ENCODE measurements at regions not wholly inside any gene's neighbourhood (a gene's known extent, or its start where the extent isn't known, plus 50 kb on each side); places are given as distances from the start of the nearest gene placed in this dataset.

- TF ChIP-seq FOSL2 (IDR thresholded peaks at IDR 0.05): no peak
- no peak for TF ChIP-seq FOSL2 (CRISPR knock-in tag; IDR thresholded peaks at IDR 0.05)
- no peak for TF ChIP-seq HDAC2 (IDR thresholded peaks at IDR 0.05)
- TF ChIP-seq KDM1A (IDR thresholded peaks at IDR 0.05; ENCODE audit: low read depth): no peak
These were observed 1457.2 kb upstream of the PCDH7 start (continued) for GRCh38 chr4:29262986-29263385.

- FAIRE-seq: no peak
- Histone ChIP-seq H3K4me1 (no peaks in the 10 kb centered on the region), H3K9me3 (no peaks in the 10 kb centered on the region), H3K27ac (no peak overlapping the region), H3K4me3 (no peak overlapping the region), H3K4me2 (no peak overlapping the region)
- 3% methylated on average over 1 of the region's 1 CpG for WGBS (ENCODE audit: missing lambda C conversion rate)
- ChIA-PET CTCF (no interaction called here), POLR2A (no interaction called here)
- ATAC-seq: no peak
- TF ChIP-seq SREBF2 (IDR thresholded peaks at IDR 0.05) (no peak), RCOR1 (IDR thresholded peaks at IDR 0.05; ENCODE audit: low read depth, low read length) (no peak), HDAC2 (IDR thresholded peaks at IDR 0.05) (no peak), PHF8 (IDR thresholded peaks at IDR 0.05; ENCODE audit: borderline replicate concordance, low read depth) (no peak)
- DNase-seq (ENCODE audit: low read depth in 1 of 2, low spot score in 1 of 2): no peak
These were observed 1444.0 kb upstream of the PCDH7 start for GRCh38 chr4:29276150-29276549.

GRCh38 chr4:29277381-29277780 is 1442.8 kb upstream of the PCDH7 start:
- Histone ChIP-seq H3K4me1 (no peaks in the 10 kb centered on the region), H3K27ac (no peak overlapping the region), H3K4me3 (no peak overlapping the region), H3K9me3 (no peaks in the 10 kb centered on the region), H3K4me2 (no peak overlapping the region)
- no peak for ATAC-seq
- FAIRE-seq: no peak
- TF ChIP-seq CBX8 (IDR thresholded peaks at IDR 0.05) (no peak), ZNF302 (CRISPR knock-in tag; IDR thresholded peaks at IDR 0.05) (no peak), E2F6 (IDR thresholded peaks at IDR 0.05; ENCODE audit: borderline replicate concordance, low read depth) (no peak), FOSB (CRISPR knock-in tag; IDR thresholded peaks at IDR 0.05) (no peak), HDAC2 (IDR thresholded peaks at IDR 0.05) (no peak), POLR2A (IDR thresholded peaks at IDR 0.05; ENCODE audit: low read length) (no peak), HMGXB4 (CRISPR knock-in tag; IDR thresholded peaks at IDR 0.05; ENCODE audit: borderline replicate concordance) (no peak), ZFP36 (IDR thresholded peaks at IDR 0.05; ENCODE audit: borderline replicate concordance, partially characterized antibody) (no peak), MAFK (IDR thresholded peaks at IDR 0.05; ENCODE audit: partially characterized antibody) (no peak), CTCF (IDR thresholded peaks at IDR 0.05) (no peak), FOXS1 (CRISPR knock-in tag; IDR thresholded peaks at IDR 0.05) (no peak), BCL3 (IDR thresholded peaks at IDR 0.05) (no peak), CHD4 (IDR thresholded peaks at IDR 0.05; ENCODE audit: borderline replicate concordance) (no peak)
- POLR2A ChIA-PET: no interaction called here
- CTCF ChIA-PET: no interaction called here
- DNase-seq (ENCODE audit: low read depth in 1 of 2, low spot score in 1 of 2): no peak

- no peak overlapping the region for H3K4me2 ChIP-seq
- H3K4me1 ChIP-seq: no peaks in the 10 kb centered on the region
- H3K9me3 ChIP-seq: no peaks in the 10 kb centered on the region
- H3K27ac ChIP-seq: no peak overlapping the region
- FAIRE-seq: no peak
- no peak for ATAC-seq
- H3K4me3 ChIP-seq: no peak overlapping the region
- WGBS (ENCODE audit: missing lambda C conversion rate): 2% methylated on average over 2 of the region's 2 CpGs
- ChIA-PET CTCF (no interaction called here), POLR2A (no interaction called here)
- no peak for DNase-seq (ENCODE audit: low read depth in 1 of 2, low spot score in 1 of 2)
- no peak for TF ChIP-seq RFX5 (IDR thresholded peaks at IDR 0.05)
- TF ChIP-seq PHF8 (IDR thresholded peaks at IDR 0.05; ENCODE audit: borderline replicate concordance, low read depth): no peak
These were observed 1441.6 kb upstream of the PCDH7 start for GRCh38 chr4:29278585-29278984.
